IPS-20b (cell line): ENCODE measurements at regions not wholly inside any gene's neighbourhood (a gene's known extent, or its start where the extent isn't known, plus 50 kb on each side); places are given as distances from the start of the nearest gene placed in this dataset.
"Not testable (repeated sequence)": the region's sequence is repeated elsewhere in the genome, so short reads cannot be mapped to it uniquely, and the experiment has no call there.

Source experiments
- H3K27ac ChIP-seq: one replicate; pipeline ENCODE4 v1.5.1; 2013; ENCODE audit warnings: low read length
- H3K27me3 ChIP-seq: 2 replicates; pipeline ENCODE4 v1.6.1; 2013; ENCODE audit warnings: mild to moderate bottlenecking, low read length, inconsistent platforms; ENCODE audit not compliant: insufficient read depth
- H3K36me3 ChIP-seq: 2 replicates; pipeline ENCODE4 v1.6.1; 2013; ENCODE audit warnings: low read depth, mild to moderate bottlenecking, inconsistent platforms, low read length, moderate library complexity; ENCODE audit not compliant: insufficient read depth
- H3K4me1 ChIP-seq: 2 replicates; pipeline ENCODE4 v1.6.1; 2013; ENCODE audit warnings: mild to moderate bottlenecking, control low read depth, inconsistent platforms, low read length, moderate library complexity; ENCODE audit not compliant: insufficient read depth
- H3K4me3 ChIP-seq: 2 replicates; pipeline ENCODE4 v1.5.1; 2013; ENCODE audit warnings: mild to moderate bottlenecking, low read length, inconsistent platforms
- H3K9ac ChIP-seq: 2 replicates; pipeline ENCODE4 v1.6.1; 2013; ENCODE audit warnings: low read depth, mild to moderate bottlenecking, inconsistent platforms, low read length, moderate library complexity
- H3K9me3 ChIP-seq: 2 replicates; pipeline ENCODE4 v1.6.1; 2013; ENCODE audit warnings: mild to moderate bottlenecking, low read depth, low read length, inconsistent platforms; ENCODE audit not compliant: insufficient read depth

DNA sequence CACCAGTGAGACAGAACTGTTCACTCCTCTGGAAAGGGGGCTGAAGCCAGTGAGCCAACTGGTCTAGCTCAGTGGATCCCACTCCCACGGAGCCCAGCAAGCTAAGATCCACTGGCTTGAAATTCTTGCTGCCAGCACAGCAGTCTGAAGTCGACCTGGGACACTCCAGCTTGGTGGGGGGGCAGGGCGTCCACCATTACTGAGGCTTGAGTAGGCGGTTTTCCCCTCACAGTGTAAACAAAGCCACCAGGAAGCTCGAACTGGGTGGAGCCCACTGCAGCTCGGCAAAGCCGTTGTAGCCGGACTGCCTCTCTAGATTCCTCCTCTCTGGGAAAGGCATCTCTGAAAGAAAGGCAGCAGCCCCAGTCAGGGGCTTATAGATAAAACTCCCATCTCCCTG, 52.3 kb upstream of the BBX start:
- H3K9me3 ChIP-seq, H3K9ac ChIP-seq, H3K27ac ChIP-seq, H3K4me3 ChIP-seq, H3K4me1 ChIP-seq, H3K36me3 ChIP-seq, H3K27me3 ChIP-seq: not testable (repeated sequence)
